AG08396 (cell line): ENCODE measurements at regions not wholly inside any gene's neighbourhood (a gene's known extent, or its start where the extent isn't known, plus 50 kb on each side); places are given as distances from the start of the nearest gene placed in this dataset.

Experiments
- DNase-seq: peaks from one replicate; pipeline ENCODE4 v3.0.0; 2012; ENCODE audit warnings: low spot score, mixed read lengths

GRCh38 chr10:28962768-28963167, 285.4 kb downstream of the BAMBI start:
- DNase-seq: no peak

- no peak for DNase-seq
Measured at GRCh38 chr10:28963539-28964221, 286.4 kb downstream of the BAMBI start.

- DNase-seq: no peak
Measured at GRCh38 chr10:28965937-28966336, 288.6 kb downstream of the BAMBI start.

- DNase-seq: no peak
Measured at GRCh38 chr10:28967031-28967430, 289.7 kb downstream of the BAMBI start.

DNA sequence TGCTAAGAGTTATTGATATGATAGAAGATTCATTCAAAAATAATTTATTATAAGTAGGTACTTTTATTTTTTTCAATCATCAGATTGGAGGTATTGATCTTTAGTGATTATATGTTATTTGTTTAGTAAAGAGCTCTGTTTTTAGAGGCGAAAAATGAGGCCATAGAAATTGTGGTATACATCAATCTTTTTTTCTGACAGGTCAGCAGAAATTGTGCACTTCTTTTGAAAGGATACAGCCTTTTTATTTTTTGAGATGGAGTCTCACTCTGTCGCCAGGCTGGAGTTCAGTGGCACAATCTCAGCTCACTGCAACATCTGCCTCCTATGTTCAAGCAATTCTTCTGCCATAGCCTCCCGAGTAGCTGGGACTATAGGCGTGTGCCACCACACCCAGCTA, 292.1 kb downstream of the BAMBI start:
- DNase-seq: no peak

DNA sequence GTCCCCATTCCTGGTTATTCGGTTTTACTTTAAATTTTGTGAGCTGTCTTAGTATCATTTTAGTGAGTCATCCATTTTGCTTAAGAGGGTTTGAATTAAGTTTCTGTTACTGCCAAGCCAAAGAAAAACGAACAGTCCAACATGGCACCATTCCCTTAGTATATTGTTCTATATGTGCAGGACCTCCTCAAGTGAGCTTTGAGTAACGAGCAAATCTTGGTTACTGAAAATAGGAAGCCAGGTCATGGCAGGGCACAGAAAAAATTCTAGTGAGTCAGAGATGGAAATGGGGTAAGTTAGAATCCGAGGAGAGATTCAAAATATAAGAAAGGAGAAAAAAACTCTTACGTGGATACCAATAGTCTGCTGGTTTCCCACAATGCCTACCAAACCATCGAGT, 292.9 kb downstream of the BAMBI start:
- no peak for DNase-seq

- no peak for DNase-seq
Measured at GRCh38 chr10:28971255-28971654, 293.9 kb downstream of the BAMBI start.

DNA sequence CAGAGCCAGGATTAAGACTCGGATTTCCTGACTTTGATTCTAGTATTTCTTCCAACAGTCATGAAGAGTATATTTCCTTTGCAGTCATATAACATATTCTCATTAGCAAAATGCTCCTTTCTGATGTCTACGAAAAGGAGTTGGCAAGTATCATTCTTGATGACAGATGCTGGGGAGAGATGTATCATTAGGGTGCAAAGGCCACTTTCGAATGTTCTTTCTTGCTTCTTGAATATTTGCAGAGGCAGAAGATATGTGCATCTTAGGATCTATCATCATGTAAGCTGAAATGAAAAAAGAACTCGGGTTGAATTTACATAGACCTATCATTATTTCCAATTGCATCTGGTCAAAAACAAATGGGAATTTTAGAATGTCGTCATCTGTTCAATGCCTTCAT, 294.4 kb downstream of the BAMBI start:
- DNase-seq: no peak

GRCh38 chr10:28973309-28973972, 296.1 kb downstream of the BAMBI start:
- no peak for DNase-seq

GRCh38 chr10:28975891-28976531, 298.7 kb downstream of the BAMBI start:
- DNase-seq: no peak

DNA sequence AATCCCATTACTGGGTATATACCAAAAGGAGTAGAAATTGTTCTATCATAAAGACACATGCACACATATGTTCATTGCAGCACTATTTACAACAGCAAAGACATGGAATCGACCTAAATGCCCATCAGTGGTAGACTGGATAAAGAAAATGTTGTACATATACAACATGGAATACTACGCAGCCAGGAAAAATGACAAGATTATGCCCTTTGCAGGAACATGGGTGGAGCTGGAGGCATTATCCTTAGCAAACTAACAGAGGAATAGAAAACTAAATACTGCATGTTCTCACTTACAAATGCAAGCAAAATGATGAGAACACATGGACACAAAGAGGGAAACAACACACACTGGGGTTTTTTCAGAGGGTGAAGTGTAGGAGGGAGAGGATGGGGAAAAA, 300.2 kb downstream of the BAMBI start:
- no peak for DNase-seq

DNA sequence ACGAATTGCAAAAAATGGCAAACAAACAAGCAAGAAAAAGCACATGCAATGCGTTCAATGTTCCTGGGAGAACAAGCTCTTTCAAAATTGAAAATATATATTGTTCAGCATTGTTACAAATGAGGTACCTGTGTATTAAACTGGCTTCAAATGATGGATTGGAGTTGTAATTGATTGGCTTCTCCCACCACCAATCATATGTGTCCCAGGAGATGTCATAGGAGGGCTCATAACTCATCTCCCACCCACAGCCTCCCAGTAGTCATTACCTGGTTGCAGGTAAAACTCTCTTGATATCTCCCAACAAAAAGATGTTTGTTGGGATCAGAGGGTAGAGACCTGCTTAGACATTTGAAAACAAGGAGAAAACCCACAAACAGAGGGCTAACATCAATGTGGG, 302.9 kb downstream of the BAMBI start:
- DNase-seq: no peak

DNA sequence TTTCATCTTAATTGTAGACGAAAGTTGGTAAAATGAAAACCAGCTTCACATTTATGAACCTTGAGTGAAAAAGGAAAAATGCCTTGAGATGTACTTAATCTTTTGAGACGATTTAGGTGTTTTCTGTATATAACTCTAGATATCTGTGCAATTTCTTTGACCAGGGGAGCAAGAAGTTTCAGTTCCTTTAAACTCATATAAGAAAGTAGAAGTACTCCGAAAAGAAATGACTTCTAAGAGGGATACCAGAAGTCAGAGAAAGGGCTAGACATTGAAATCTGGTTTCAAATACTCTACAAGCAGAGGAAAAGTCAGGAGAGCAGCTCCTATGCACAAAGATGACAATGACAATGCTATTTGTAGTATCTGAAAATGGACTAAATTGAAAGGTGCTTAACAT, 303.7 kb downstream of the BAMBI start:
- DNase-seq: no peak

DNA sequence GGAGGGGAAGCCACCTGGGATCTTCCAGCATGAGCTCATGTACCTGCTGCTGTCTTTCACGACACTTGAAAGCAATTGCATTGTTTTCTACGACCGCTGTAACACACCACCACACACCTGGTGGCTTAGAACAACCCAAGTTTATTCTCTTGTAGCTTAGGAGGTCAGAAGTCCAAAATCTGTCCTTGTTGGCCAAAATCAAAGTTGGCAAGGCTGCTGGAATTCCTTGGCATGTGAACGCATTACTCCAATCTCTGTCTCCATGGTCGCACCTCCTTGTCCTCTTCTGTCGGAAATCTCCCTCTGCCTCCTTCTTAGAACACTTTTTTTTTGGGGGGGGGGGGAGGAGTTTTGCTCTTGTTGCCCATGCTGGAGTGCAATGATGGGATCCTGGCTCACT, 305.7 kb downstream of the BAMBI start:
- no peak for DNase-seq

GRCh38 chr10:28983799-28984198, 305.1 kb upstream of the LYZL1 start:
- DNase-seq: no peak

DNA sequence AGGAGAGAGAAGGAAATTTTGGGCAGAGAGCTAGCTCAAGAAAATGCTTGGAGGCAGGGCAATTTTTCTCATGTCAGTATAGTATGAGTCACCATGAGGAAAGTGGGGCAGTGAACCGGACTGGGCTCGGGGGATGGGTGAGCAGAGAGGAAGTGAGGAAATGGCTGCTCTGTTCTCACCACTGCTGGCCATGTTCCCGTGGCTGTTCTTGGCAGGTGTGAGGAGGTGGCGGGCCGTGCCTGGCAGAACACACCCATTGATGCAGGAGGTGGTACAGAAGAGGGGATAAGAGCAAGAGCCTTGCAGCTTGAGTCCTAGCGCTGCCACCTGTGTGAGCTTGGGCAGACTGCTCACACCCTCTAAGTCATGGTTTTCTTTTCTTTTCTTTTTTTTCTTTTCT, 304.4 kb upstream of the LYZL1 start:
- DNase-seq: peak; percentile 71

DNA sequence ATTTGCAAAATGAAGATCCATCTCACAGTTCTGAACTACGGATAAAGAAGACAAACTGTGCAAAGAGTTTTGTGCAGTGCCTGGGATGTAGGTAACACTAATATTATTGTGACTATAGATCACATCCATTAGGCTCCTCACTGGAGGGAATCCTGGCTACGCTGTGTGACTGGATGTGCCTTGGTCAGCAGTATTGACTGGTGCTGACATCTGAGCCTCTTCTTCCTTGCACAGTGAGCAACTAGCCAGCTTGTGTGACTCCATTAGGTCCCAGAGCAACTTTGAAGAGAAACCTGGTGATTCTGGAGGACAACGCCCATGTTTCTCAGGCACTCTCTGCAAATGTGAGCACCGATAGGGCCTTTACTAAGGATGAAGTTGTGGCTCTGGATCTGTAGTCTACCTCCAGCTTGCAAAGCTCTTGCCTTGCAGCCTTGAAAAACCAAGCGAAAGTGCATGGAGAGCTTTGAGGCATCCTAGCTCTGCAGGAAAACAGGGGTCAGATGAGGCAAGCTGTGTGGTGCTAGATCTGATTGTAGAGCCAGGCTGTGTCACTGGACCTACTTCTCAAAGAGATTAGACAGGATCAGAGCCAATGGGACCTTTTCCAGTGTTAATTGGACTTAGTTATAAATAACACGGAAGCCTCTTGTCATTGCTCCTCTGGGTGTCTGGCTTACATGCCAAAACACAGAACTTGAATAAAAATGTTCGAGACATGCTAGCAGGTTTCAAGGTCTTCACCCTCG, 303.6 kb upstream of the LYZL1 start:
- DNase-seq: no peak

DNA sequence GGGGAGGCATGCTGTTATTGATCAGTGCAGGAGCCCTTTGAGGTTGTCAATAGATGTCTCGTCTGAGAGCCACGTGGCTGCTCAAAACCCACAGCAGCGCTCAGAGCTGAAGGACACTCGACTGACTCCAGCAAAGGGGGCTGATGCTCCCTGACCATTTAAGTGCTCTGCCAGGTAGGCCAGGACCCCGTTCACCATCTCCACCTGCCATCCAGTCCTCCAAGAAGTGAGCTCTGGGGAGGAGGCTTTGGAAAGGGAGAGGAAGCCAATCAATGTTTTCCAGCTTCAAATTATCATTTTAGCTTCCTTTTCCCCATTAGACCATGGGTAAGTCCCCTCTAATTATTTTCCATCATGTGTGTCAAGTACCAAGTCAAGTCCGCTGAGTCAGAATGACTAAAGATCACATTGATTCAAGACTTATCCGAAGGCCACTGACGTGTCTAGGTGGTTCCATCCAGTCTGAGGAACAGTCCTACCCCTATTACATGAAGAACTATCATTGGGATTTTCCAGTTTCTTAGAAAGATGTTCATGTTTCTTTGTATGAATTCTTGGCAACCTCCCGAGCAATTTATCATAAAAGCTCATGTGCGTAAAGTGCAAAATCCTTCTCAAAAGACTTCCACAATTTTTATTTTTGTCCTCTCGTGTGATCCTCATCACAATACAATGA, 302.6 kb upstream of the LYZL1 start:
- DNase-seq: no peak

DNA sequence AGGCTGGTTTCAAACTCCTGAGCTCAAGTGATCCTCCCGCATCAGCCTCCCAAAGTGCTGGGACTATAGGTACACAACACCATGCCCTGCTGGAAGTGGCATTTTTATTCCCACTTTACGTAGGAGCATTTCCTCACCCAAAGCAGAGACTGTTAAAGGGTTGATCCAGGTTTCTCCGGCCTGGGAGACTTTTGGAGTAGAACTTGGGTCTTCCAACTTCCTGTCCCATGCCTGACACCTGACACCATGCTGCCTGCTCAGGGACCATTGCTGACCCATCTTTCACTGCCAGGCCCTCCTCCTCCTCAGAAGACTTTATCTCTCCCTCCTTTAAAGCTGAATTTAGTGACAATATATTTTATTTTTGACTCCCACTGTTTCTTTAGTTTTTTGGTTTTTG, 302.0 kb upstream of the LYZL1 start:
- DNase-seq: no peak

DNA sequence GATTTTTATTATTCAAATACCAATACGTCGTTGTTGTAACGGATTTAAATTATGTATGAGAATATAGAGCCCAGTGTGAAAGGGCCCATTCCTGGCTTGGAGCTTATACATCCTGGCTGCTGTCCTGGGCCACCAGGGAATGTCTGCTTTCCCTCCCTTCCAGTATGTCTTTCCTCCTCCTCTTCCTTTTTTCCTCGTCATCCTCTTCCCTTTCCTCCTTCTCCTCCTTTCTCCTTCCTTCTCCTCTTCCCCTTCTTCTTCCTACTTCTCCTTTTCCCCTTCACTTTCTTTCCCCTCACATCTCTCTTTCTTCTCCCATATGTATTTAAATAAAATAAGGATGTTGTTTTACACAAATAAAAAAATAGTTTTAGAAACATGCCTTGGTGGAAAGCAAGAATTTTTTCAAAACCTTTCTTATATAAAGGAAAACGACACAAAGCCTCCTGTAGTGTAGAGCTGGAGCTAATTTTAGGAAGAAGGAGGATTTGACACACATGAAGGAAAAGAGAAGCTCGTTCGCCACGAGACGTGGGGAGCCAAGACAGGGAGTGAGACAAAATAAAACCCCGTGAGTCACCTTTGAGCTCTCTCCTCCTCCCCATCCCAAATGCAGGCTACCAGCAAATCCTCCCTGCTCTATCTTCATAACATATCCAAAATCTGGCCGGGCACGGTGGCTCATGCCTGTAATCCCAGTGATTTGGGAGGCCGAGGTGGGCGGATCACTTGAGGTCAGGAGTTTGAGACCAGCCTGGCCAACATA, 301.1 kb upstream of the LYZL1 start:
- no peak for DNase-seq

GRCh38 chr10:28988980-28989379, 299.9 kb upstream of the LYZL1 start:
- no peak for DNase-seq
